A673 (cell line): ENCODE measurements at regions not wholly inside any gene's neighbourhood (a gene's known extent, or its start where the extent isn't known, plus 50 kb on each side); places are given as distances from the start of the nearest gene placed in this dataset.

ENCODE experiments used
- BruUV-seq: library from RNA; stranded (reverse); fragments of 400-500 nt; replicated peaks from 2 replicates; lab custom pipeline; 2021; lab: Mats Ljungman, UMichigan
- CTCF ChIA-PET: fragments of 300-600 bp; sonication (Branson Sonifier 250); formaldehyde crosslinking; loops from one replicate; lab custom pipeline; 2022; ENCODE audit warnings: antibody characterized with exemption; lab: Charles Lee
- POLR2A ChIA-PET: fragments of 300-600 bp; sonication (Branson Sonifier 250); formaldehyde crosslinking; loops from one replicate; lab custom pipeline; 2022; ENCODE audit warnings: antibody characterized with exemption; ENCODE audit not compliant: low non-redundant PET; lab: Charles Lee
- DNase-seq: peaks from one replicate; pipeline ENCODE4 v3.0.0-alpha.2; 2015; ENCODE audit warnings: low spot score
- H3K27ac ChIP-seq: fragments of 200-600 bp; sonication (generic); 2 replicates; pipeline ENCODE4 v1.5.1; 2016; ENCODE audit warnings: mixed run types, low read depth, mild to moderate bottlenecking, mixed read lengths, antibody characterized with exemption, low read length; ENCODE audit not compliant: poor library complexity, severe bottlenecking
- H3K27me3 ChIP-seq: fragments of 200-600 bp; sonication (generic); replicated peaks from 2 replicates; pipeline ENCODE4 v1.6.1; 2017; ENCODE audit warnings: mixed run types, low read depth, mild to moderate bottlenecking, mixed read lengths, antibody characterized with exemption, low read length; ENCODE audit not compliant: insufficient read depth, poor library complexity
- H3K36me3 ChIP-seq: fragments of 200-600 bp; sonication (generic); 2 replicates; pipeline ENCODE4 v1.6.1; 2016; ENCODE audit warnings: mixed run types, mild to moderate bottlenecking, mixed read lengths, antibody characterized with exemption, low read length; ENCODE audit not compliant: insufficient read depth, poor library complexity, severe bottlenecking
- H3K4me1 ChIP-seq: fragments of 200-600 bp; sonication (generic); 2 replicates; pipeline ENCODE4 v1.6.1; 2017; ENCODE audit warnings: mixed run types, mild to moderate bottlenecking, mixed read lengths, antibody characterized with exemption, low read length; ENCODE audit not compliant: insufficient read depth, poor library complexity, severe bottlenecking
- H3K4me3 ChIP-seq: fragments of 200-600 bp; sonication (generic); 2 replicates; pipeline ENCODE4 v1.5.1; 2016; ENCODE audit warnings: low read depth, mixed run types, mild to moderate bottlenecking, mixed read lengths, low read length; ENCODE audit not compliant: poor library complexity, severe bottlenecking
- H3K9me3 ChIP-seq: fragments of 200-600 bp; sonication (generic); 2 replicates; pipeline ENCODE4 v1.6.1; 2016; ENCODE audit warnings: mixed run types, low read depth, mild to moderate bottlenecking, mixed read lengths, antibody characterized with exemption, low read length; ENCODE audit not compliant: poor library complexity, severe bottlenecking
- CTCF ChIP-seq: fragments of 300-800, 200-600 bp; sonication (generic); conservative IDR thresholded peaks from 2 replicates; pipeline ENCODE4 v1.5.1; 2017; ENCODE audit warnings: low read depth, mild to moderate bottlenecking, antibody characterized with exemption, low read length, moderate library complexity, mixed read lengths
- EZH2 ChIP-seq: fragments of 200-600 bp; sonication (generic); IDR thresholded peaks from 2 replicates; pipeline ENCODE4 v1.6.1; 2017; ENCODE audit warnings: borderline replicate concordance, low read depth, mild to moderate bottlenecking, mixed read lengths, antibody characterized with exemption, low read length; ENCODE audit not compliant: poor library complexity, severe bottlenecking
- intact Hi-C: fragments of 100-400 bp; cut with micrococcal nuclease; formaldehyde crosslinking; loops from one replicate; pipeline ENCODE4 v1.10.0; 2022; ENCODE audit not compliant: unreplicated experiment

- Histone ChIP-seq H3K9me3 (no peaks in the 10 kb centered on the region), H3K36me3 (no peaks in the 10 kb centered on the region), H3K27me3 (no peaks in the 10 kb centered on the region), H3K4me3 (no peak overlapping the region), H3K27ac (no peak overlapping the region), H3K4me1 (no peaks in the 10 kb centered on the region)
- TF ChIP-seq CTCF (no peak), EZH2 (no peak)
- intact Hi-C loops = no loop called here
- ChIA-PET POLR2A (no interaction called here), CTCF (no interaction called here)
- BruUV-seq = no TSS peak
- DNase-seq = no peak
These were observed 72.4 kb upstream of the JADE1 start for GRCh38 chr4:128737098-128737513.

- intact Hi-C loops = no loop called here
- Histone ChIP-seq H3K9me3 (no peaks in the 10 kb centered on the region), H3K4me1 (no peaks in the 10 kb centered on the region), H3K27me3 (no peaks in the 10 kb centered on the region), H3K36me3 (no peaks in the 10 kb centered on the region), H3K4me3 (no peak overlapping the region), H3K27ac (no peak overlapping the region)
- CTCF ChIA-PET = no interaction called here
- DNase-seq = no peak
- no peak for TF ChIP-seq CTCF
- no peak for TF ChIP-seq EZH2
- POLR2A ChIA-PET = no interaction called here
- BruUV-seq = no TSS peak
These were observed 73.8 kb upstream of the JADE1 start for GRCh38 chr4:128735714-128736113.

- DNase-seq = no peak
- no peaks in the 10 kb centered on the region for H3K9me3 ChIP-seq
- H3K4me3 ChIP-seq = no peak overlapping the region
- TF ChIP-seq CTCF (no peak), EZH2 (no peak)
- H3K27ac ChIP-seq = no peak overlapping the region
- no TSS peak for BruUV-seq
- no peaks in the 10 kb centered on the region for H3K4me1 ChIP-seq
- no peaks in the 10 kb centered on the region for H3K36me3 ChIP-seq
- no peaks in the 10 kb centered on the region for H3K27me3 ChIP-seq
- intact Hi-C loops = no loop called here
- CTCF ChIA-PET = no interaction called here
- POLR2A ChIA-PET = no interaction called here
These were observed 81.3 kb upstream of the JADE1 start for GRCh38 chr4:128728190-128728589.
